HG03108 (cell line): ENCODE measurements at regions not wholly inside any gene's neighbourhood (a gene's known extent, or its start where the extent isn't known, plus 50 kb on each side); places are given as distances from the start of the nearest gene placed in this dataset.

Source experiments
- ATAC-seq: cut with Tn5 transposase; IDR thresholded peaks from one replicate; pipeline ENCODE4 v1.9.1; 2021; ENCODE audit warnings: moderate library complexity; ENCODE audit not compliant: unreplicated experiment

DNA sequence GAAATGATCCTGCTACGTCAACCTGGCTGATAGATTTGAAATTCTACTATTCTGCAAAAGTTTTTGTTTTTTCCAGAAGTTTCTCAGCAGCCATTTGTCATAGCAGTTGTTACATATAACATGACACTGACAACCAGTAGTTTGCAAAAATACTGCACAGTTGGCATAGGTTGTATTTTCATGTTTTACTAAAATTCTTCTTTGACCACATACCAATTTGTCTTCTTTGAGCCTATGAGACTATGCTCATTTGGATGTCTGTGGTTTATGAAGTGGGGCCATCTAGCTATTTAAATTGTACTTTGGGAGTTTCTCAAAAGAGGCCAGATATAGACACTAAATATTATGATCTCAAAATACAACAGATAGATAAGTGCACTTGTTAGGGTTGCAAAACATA is 104.9 kb upstream of the PREP start:
- no peak for ATAC-seq

DNA sequence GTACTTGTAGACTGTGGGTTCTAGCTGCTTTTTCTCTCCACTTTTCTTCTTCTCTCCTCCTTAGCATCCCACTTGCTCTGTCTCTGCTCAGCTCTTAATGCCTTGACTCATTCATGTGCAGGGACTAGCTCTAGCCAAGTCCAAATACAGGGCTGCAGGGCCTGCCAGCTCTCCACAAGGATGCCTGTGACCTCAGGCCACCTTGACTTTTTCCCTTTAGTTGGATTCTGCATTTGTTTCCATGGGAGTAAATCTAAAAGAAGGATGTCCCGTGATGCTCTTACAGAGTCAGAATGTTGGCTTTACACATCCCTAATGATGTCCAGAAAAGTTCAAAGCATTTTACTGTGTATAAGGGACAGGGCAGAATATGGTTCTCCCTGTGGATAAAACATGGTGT is 101.8 kb upstream of the PREP start:
- ATAC-seq: no peak

DNA sequence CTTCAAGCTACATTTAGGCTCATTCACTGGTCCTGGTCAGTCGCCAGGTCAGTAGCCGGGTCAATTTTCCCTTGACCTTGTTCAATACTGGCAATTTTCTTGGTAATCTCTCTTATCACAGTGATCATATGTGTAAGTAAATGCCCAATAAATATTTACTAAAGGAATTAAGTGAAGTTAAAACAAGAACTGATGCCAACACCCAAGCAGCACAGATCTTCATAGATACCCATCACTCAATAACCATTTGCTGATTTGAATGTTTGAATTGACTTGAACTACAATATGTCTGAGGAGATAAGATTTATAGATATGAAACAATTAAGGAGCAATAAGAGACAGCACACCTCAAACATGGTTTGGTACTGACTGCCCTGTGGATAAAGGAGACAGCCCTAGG is 100.8 kb upstream of the PREP start:
- ATAC-seq: no peak

DNA sequence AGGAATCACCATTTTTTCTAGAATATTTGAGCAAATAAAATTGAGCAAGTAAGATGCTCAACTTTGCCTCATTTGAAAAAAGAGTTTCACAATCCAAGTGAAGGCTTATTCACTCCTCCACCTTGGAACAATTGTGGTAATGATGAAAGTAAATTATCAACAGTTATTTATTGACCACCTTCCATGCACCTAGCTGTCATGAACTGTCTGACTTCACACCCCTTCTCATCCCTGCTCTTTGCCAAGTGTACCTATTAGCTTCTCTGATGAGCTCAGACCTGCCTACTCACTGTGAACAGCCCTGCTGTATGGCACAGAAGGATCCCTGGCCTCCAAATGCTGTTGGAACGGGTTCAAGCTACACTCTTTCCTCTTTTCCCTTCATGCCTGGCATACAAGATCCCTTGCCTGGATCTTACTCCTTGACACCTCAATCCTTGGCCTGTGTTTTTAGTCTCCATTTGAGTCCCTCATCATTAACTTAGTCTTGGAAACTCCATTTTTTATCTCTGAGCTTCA is 99.0 kb upstream of the PREP start:
- ATAC-seq: no peak

DNA sequence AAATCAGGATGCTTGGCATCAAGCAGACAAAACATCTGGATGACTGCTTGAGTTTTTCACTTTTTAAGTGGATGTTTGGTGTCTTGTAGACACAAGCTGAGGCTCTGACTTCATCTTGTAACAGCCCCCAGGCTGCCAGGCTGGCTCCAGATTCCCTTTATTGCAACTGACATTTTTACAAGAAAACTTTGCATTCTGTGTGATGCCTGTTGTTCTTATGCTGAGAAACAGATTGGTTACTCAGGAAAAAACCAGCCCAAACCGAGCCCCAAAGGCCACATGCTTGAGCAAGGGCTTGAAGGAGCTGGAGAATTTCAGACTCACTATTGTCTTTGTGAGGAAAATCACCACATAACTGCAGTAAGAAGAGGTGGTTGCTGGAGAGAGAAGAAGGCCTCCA is 98.4 kb upstream of the PREP start:
- ATAC-seq: no peak

DNA sequence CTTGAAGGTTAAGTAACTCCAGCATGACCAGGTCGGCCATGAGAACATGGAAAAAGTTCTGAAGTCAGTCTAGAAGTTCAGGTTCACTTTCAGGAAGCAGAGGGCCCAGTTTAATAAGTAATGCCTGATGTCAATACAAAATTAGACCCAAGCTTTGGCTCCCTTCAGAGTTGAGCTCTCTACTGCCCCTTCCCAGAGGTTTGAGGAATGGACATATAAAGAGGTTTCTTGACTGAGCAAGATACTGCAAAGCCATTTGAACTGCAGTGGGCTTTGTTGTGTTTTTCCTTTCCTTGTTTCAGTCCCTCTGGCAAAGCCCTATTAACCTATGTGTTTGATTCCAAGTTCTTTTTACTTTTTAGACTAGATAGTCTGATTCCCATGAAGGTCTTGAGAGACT is 97.8 kb upstream of the PREP start:
- ATAC-seq: no peak

DNA sequence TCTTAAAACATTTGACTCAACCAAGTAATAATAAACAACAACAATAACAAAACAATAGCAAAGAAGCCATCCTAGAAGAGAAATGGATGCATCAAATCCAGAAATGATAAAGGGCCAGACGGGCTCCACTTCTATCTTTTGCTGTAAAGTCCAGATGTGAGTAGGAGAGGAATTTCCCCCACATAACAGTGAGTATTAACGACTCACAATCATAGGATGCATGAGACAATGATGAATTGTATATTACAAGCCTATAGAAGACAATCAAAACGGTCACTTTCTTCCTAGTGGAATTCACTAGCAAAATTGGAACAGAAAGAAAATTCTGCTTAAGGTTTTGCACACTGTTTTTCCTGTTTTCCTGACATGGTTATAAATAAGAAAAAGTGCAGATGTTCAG is 97.0 kb upstream of the PREP start:
- no peak for ATAC-seq

DNA sequence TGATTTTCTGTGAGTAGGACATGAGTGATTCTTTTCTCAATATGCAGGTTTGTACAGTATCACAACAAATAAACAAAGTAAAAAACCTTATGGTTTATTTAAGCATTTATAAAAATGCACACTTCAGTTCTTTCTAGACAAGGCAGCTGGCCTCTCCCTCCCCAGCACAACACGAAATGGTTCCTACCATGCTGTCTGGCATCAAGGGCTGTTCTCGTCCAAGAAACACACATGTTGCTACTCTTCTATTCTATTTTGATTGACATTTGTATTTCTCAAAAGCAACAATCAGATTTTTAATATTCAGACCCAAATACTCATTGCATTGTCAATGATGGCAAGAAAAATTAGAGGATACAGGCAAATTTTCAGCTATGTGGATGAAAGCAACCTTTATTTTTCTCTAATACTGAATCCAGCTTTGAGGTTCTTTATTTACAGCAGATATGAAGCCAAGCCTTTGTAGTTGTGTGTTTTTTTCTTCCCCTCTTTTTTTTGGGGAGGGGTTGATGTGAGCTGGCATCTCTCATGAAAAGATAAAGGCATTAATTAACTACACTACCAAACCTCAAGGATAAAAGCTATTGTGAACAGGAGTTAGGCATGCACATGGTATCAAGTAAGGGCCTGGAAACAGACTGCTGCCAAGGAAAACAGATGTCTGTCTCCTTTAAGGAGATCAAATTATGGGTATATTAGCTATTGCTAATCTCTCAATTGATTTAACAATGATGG is 96.4 kb upstream of the PREP start:
- ATAC-seq: no peak

DNA sequence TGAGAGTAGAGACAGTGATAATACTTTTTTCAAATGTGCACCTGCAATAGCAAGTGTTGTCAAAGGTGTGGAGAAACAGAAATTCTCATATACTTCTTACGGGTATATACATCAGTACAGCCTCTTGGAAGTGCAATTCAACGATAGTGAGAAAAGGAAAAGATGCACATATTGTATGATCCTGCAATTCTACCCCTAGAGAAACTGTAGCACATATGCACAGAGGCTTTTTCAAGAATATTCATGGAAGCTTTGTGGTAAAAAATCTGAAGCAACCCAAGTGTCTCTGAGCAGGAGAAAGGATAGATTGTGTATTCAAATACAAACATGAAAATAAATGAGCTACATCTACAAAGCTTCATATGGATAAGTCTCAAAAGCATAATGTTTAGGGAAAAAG is 94.7 kb upstream of the PREP start:
- no peak for ATAC-seq

DNA sequence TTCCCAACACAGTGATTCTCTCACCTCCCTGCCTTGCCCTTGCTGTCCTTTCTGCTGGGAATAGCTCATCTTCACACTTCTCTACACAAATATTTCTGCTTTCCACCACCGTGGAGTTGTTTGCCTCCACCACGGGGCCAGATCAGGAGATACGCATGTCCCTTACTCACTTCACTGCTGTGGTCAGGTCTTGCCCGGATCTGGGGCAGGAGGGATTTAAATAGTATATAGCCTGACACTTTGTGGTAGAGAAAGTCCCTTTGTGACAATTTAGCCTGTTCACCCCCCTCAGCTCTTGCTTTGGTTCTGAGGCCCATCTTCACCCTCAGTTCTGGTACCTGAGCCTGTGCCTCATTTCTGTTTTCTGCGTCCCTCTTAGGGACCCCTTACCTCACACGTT is 92.6 kb upstream of the PREP start:
- ATAC-seq: peak; percentile 48

DNA sequence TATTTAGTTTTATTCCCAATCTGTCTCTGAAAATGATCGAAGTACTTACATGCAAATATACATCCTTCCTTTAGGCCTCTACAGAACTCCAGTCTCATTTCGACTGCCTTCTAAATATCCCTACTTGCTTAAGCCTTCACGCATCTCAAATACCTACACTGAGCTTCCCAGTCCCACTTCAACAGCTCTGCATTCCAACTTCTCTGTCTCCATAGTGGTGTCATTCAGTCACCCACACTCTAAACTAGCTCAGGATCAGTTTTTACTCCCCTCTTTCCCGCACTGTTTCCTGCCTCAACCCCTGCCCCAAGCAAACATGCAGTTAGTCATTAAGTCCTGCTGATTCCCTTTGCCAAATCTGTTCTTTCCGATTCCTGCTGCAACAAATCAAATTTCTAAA is 91.8 kb upstream of the PREP start:
- ATAC-seq: no peak

DNA sequence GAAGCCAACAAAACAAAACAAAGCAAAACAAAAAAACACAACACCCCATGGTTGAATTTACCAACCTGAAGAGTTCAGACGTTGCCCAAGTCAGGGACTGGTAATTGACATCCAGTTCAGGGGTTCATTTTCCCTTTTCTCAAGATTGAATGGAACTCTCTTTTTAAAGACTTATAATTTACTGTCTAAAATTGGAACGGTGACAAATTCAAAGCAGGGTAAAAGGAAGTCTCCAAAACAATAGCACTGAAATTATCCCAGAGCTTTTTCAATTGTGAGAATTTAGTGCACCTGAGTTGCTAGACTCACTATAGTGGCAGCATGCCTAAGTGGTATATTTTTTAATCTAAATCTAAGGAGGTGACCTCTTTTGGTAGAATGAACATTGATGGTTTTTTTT is 90.9 kb upstream of the PREP start:
- no peak for ATAC-seq

DNA sequence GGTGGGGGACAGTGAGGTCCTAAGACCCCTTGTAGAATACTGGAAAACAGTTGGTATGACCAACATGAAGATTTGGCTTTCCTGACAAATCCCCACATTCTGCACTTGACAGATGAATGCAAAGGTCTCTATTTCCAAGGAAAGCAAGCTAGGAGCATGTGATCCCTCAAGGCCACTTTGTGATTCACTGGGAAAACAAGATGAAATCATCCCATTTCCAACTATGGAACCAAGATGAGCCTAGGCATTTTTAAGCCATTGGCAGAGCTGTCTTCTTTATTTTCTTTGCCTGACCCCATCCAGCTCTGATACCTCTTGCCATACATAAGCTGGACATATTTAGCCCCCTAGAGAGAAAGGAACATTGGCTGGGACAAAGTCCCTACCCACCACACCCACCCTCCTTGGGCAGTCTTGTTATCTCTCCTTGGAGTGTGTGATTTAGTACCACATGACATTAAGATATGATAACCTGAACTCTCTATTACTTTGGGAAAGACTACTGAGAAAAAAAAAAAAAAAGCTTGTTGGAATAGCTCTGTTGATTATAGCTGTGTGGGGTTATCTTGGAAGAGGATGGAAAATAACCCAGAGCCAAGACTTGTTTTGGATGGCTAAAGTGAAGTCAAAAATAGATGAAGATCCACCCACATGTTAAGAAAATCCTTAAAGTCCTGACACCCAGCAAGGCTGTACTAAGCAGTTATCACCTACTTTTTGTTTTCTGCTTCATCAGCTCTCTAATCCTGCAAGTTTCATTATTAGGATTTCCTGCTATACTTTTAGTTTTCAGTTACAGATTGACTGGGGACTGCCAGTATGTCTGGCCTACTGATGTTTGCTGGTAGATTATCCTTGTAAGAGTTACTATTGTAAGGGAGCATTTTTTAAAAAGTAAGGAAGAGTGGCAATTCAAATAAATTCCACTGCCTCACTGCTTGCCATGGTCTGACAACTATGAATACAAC is 90.1 kb upstream of the PREP start:
- ATAC-seq: peak; percentile 88

DNA sequence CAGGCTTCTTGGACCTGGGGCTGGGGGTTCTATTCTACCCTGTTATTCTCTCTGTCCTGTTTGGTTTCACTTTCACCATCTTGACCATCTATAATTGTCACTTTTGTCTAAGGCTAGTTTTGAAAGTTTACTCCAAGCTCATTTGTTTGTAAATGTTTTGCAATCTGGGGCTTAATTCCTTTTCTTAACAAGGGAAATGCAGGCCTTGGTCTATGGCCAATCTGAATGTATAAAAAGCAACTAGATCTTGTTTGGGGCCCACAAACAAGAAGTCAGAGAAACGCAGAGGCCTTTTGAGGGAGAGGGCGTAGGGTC is 86.3 kb upstream of the PREP start:
- ATAC-seq: no peak

DNA sequence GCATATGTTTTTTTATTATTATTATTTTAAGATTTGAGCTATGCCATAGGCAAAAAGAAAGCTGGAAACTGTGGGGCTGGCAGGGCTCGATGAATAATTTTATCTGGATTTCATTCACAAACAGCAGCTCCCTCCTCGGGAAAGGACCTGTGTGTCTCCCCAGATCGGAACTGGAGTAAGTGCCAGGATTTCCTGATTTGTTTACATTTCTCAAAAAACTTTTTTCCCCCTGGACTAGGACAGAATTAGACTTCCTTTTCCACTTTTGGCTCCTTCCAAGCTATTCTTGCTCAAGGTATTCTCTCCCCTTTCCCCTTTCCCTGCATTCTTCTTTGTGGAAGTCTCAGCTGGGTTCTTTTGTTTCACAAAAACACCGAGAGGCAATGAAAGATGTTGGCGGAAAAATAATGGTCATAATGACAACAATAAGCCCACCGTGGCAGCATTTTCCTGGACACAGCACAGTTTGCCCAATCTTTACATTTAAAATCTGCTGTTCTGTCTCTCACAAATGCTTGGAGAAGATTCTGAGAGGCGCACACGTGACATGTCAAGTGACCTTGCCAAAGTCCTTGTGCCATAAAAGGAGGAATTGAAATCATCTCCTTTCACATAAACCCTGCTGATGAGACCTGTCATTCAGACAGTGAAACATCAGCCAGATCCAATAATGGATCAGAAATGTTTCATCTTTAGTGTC is 85.8 kb upstream of the PREP start:
- no peak for ATAC-seq

DNA sequence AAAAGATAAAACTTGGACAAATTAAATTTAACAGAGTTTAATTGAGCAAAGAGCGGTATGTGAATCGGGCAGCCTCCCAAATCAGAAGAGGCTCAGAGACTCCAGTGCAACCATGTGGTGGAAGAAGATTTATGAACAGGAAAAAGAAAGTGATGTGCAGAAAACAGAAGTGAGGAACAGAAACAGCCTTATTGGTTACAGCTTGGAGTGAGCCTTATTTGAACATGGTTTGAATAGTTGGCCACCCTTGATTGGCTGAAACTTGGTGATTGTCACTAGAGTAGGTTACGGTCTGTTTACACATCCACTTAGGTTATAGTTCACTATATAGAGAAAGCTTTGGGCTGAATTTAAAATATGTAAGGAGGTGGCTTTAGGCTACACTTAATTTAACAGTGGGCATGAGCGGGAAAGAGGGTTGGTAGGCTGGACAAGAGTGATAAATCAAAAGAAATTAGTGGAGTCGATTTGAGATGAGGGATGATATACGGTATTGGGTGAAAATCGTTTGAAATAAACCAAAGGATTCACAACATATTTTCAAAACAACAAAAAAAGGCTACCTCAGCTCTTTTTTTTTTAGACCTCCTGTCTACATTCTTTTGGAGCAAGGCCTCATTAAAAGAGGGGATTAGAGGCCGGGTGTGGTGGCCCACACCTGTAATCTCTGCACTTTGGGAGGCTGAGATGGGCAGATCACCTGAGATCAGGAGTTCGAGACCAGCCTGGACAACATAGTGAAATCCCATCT is 84.3 kb upstream of the PREP start:
- no peak for ATAC-seq

DNA sequence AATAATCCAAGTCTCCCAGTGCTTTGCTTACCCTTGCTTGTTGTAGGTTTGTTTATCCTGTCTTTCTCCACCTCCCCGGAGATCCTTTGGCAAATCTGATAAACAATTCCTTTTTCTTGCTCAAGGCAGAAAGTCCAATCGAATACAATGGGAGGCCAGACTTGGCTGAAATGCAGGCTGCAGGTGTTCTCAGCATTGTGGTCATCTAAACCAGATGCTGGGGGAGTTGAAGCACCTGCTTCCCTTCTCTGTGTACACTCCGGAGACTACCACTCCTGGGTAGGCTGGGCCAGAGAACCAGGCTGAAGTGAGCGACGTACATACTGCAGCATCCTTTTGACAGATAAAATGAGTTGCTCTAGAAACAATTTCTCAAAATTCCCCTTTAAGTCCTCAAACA is 82.6 kb upstream of the PREP start:
- peak; percentile 71 for ATAC-seq

DNA sequence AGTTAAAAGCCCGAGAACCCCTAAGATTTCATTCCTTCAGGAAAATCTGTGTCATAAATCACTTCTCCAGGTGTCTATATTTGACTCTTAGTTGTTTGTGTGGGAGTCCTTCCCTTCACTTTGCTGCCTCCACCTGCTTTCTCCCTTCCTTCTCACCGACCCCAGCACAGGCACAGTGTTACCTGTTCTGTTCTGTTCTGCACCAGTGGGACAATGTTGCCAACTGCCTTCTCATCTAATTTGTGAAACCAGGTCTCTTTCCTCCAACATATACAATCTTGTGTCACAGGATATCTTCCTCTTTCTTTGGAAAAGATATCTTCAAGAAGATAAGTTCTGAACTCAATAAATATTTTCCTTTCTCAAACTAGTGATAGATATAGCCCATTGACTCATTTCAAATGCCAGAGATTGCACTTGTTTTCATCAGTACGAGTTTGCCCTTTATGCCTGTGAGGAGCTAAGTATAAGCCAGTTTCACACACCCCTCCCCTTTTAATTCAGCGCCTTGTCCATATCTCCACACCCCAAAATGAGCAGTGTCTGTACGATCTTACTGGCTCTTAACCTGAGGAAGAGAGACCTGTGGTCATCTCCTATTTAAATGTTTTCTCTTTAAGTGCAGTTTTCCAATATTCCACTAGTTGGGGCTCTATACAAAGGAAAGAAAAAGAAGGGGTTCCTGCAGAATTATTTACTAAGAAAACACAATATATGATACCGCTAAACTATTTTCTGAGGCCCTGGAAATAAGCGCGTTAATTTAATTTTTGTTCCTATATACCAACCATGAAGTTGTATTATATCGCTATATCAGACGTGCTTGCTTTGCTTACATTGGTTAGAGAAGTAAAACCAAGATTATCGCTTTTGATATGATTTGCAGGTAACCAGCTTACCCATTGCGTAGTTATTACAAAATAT is 81.6 kb upstream of the PREP start:
- ATAC-seq: no peak

DNA sequence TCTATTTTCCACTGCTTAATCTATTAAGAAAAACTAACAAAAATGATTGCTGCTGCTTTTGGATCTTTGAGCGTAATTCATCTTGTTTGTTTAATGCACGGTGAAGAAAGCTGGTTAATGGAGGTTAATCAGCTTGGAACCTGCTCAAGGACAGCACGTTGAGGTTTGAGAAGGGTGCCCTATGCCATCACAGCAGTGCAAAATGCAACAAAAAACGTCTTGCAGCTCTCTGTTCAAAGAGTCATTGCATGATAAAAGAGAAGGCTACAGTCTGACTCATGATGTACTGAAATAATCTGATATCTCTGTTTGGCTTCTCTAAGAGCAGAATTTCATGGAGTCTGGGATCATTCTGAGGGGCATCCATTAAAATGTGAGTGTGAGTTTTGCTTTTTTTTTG is 80.6 kb upstream of the PREP start:
- no peak for ATAC-seq

DNA sequence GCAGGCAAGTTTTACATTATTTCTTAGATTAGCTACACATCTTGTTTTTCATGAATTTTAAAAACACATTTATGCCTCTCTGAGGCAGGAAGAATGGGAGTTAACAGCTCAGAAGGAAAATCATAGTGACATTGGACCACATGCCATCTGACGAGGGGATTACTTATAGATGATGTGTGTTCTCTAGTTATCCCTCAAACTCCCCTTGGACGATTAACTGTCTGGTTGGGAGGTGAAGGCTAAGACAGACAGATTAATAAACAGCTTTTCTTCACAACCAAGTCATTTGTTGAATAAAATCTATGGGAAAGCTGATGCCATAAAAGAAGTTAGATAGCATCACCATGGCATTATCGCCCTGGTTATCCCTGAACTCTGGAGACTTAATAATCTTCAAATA is 80.0 kb upstream of the PREP start:
- no peak for ATAC-seq
